Stimulated activated CD4-positive, alpha-beta T cell treated with anti-CD3 and anti-CD28 coated beads, Interleukin-2, amount 100 ng/mL, for 24 hours (primary cell): ENCODE measurements at regions not wholly inside any gene's neighbourhood (a gene's known extent, or its start where the extent isn't known, plus 50 kb on each side); places are given as distances from the start of the nearest gene placed in this dataset.
"Not testable (repeated sequence)": the region's sequence is repeated elsewhere in the genome, so short reads cannot be mapped to it uniquely, and the experiment has no call there.

Experiments
- DNase-seq, 2 donors: peaks; one replicate each; pipeline ENCODE4 v3.0.0-alpha.2; 2020

DNA sequence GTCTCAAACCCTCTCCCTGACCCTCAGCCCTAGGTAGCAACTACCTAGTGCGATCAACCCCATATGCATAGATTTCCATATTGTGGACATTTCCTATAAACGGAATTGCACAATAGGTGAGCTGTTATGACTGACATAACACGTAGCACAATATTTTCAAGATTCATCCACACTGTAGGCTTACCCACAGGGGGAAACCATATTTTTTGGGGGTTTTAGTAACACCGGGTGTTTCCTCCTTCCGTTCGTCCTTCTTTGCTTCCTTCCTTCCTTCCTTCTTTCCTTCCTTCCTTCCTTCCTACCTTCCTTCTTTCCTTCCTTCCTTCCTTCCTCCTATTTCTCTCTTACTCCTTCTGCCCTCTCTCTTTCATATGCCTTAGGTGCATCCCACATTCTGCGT, 524.2 kb downstream of the CWH43 start:
- not testable (repeated sequence) for DNase-seq

GRCh38 chr4:49511353-49511752, 525.3 kb downstream of the CWH43 start:
- DNase-seq, result not testable (repeated sequence)

DNA sequence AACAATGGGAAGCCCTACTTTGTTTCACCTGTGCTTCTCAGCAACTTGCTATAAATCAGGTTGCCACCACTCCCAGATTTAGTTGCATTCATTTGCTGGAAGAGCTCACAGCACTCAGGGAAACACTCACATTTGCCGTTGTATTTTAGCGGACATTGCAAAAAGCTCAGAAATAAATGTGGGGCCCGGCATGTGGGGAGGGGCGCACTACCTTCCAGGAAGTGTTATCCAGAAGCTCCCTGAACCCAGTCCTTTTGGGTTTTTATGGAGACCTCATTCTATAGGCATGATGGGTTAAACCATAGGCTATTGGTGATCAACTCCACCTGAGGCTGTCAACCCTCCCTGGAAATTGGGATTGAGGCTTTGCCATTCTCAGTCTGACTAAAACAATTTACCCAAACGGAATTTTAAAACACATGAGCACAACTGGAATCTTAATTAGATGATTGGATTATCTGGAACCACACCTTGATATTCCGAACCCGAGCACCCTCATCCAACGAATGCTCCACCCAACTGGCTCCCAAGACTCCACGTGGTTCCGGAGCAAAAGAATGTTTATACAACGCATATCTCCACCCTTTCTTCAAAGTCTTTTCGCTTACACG, 525.9 kb downstream of the CWH43 start:
- not testable (repeated sequence) for DNase-seq

DNA sequence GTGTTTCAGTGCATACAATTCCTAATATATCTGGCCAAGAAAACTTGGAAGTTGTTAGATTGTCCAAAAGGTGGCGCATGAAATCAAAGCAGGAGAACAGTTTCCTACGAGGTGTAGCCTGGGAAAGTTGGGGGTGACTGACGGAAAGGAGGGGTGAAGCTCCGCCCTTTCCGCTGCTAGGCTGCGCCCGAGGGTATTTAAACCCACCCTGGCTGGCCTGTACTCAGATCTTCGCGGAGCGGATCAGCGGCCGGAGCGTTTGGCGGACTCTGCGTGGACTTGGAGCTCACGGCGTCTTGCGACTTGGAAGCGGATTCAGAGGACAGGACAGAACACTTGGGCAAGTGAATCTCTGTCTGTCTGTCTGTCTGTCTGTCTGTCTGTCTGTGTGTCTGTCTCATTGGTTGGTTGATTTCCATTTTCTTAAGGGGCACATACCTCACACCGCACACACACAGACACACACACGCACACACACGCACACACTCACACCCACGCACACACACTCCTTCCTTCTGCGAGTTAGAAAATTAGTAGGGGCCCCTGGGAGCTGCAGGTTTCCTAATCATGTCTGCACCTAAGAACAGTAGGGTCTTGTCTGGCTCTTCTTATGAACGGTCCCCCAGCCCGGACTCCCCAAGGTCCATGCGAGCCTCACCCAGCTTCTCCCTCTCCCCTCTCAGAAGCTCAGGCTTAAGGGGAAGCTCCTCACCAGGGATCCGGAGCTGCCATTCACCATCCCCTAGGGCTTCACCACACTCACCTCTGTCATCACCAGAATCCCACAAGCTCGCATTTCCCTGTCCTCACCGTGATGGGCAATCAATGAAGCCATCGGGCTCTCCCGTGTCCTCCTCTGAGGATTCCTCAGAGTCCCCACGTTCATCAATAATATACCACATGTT, 526.8 kb downstream of the CWH43 start:
- DNase-seq, result peak in 1 of 2 donors; percentile 29

- not testable (repeated sequence) for DNase-seq
Observed at GRCh38 chr4:49513546-49514115, 527.6 kb downstream of the CWH43 start.

- DNase-seq, result peak in 1 of 2 donors; percentile 31
Observed at GRCh38 chr4:49514171-49514699, 528.2 kb downstream of the CWH43 start.

- DNase-seq, result not testable (repeated sequence)
Observed at GRCh38 chr4:49514841-49515240, 528.8 kb downstream of the CWH43 start.

- DNase-seq, result not testable (repeated sequence)
Observed at GRCh38 chr4:49515241-49515640, 529.2 kb downstream of the CWH43 start.

DNA sequence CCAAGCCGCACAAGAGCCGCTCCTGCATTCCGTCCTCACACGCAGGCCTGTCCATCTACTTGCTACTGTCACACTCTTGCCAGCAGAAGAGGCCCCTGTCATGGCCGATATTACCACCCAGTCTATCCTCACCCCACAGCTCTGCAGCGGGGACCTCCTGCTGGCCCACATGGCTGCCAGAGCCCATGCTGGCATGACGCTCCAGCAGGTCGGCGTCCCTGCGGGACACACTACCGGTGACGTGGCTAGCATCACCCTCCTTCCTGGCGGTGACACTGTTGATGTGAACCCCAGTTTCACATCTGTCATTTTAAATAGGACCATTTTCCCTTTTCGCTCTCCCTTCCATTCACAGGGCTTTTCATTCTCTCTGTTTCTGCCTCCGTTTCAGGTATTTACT, 530.0 kb downstream of the CWH43 start:
- not testable (repeated sequence) for DNase-seq

GRCh38 chr4:49516796-49517195, 530.7 kb downstream of the CWH43 start:
- no peak for DNase-seq

GRCh38 chr4:49517485-49518205, 531.6 kb downstream of the CWH43 start:
- DNase-seq, result not testable (repeated sequence)

DNA sequence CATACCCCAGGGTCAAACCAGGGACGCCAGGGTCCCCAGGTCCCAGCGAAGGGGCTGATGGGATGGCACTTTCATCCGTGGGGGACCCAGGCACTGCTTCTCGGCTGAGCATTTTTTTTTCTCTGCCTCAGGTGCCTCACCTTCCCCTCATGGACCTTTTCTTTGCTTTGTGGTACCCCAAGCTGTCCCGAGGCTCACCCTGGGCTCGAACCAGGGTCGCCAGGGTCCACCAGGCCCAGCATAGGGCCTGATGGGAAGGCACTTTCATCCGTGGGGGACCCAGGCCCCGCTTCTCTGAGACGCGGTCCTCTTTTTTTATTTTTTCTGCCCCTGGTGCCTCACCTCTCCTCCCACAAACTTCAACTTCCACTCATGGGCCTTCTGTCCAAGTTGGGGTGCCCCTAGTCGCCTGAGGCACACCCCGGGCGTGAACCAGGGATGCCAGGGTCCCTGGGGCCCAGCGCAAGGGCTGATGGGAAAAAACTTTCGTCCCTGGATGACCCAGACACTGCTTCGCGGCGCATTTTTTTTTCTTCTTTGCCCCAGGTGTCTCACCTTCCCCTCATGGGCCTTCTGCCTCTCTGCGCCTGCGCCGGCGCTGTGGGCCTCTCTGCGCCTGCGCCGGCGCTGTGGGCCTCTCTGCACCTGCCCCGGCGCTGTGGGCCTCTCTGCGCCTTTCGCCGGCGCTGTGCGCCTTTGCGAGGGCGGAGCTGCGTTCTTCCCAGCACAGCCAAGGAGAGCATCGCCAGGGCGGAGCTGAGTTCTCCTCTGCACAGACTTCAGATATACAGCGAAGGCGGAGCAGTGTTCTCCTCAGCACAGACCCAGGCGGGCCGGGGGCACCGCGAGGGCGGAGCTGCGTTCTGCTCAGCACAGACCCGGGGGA, 533.3 kb downstream of the CWH43 start:
- DNase-seq, result not testable (repeated sequence)

- DNase-seq, result not testable (repeated sequence)
Observed at GRCh38 chr4:49523816-49524765, 538.0 kb downstream of the CWH43 start.

DNA sequence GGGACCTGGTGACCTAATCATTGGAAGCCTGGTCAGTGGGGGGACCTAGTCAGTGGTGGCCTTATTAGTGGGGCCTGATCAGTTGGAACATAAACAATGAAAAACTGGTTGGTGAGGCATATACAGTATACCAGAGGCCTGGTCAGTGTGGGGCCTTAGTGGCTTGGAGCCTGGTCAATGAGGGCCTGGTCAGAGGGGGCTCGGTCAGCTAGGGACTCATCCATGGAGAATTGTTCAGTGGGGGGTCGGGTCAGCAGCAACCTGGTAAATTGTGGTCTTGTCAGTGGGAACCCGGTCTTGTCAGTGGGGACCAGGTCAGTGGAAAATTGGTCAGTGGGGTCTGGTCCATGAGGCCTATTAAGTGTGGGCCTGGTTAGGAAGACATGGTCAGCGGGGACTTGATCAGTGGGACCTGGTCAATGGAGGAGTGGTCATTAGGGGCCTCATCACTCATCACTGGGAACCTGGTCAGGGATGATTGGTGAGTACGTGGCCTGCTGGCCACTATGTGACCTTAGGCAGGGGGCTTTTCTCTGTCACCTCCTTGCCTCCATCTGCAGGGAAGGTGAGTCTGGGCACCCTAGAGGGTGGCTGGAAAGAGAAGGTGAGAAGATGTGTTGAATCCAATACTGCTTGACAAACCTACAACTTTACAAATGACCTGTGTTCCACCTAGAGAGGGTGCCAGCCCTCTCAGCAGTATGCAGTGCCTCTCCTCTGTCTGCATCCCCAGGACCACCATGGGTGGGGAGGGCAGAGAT, 573.0 kb downstream of the CWH43 start:
- not testable (repeated sequence) for DNase-seq

GRCh38 chr4:49560131-49560816, 574.2 kb downstream of the CWH43 start:
- not testable (repeated sequence) for DNase-seq

GRCh38 chr4:49560883-49561282, 574.8 kb downstream of the CWH43 start:
- not testable (repeated sequence) for DNase-seq

DNA sequence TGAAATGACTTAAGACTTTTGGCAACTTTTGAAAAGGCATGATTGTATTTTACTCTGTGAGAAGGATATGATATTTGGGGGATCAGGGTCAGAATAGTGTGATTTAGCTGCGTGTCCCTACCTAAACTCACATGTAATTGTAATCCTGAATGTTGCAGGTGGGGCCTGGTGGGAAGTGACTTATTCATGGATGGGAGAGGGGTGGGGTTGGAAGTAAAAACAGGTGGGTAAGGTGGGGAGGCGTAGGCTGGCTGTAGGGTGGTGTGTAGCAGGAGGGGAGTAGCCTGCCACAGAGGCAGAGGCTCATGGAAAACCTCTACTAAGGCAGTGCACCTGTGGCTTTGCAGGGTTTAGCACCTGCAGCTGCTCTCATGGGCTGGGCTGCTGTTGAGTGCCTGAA, 584.2 kb downstream of the CWH43 start:
- not testable (repeated sequence) for DNase-seq

- DNase-seq, result not testable (repeated sequence)
Observed at GRCh38 chr4:49573666-49574215, 587.7 kb downstream of the CWH43 start.

DNA sequence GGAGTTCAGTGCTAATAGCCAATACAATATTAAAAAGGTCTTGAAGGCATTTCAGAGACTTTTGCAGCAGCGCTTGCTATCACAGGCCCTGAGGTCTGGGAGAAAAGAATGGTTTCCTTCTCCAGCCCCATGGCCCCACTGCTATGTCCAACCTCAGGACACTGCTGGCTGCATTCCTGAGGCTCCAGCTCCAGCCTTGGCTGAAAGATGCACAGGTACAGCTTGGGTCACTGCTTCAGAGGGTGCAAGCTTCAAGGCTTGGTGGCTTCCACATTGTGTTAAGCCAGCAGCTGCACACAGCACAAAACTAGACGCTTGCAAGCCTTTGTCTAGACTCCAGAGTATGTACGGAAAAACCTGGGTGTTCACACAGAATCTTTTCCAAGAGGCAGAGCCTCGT, 589.2 kb downstream of the CWH43 start:
- not testable (repeated sequence) for DNase-seq
